Esophagus muscularis mucosa (tissue), 3 donors: ENCODE measurements at regions not wholly inside any gene's neighbourhood (a gene's known extent, or its start where the extent isn't known, plus 50 kb on each side); places are given as distances from the start of the nearest gene placed in this dataset.

Experiments used
- CTCF ChIP-seq, 3 experiments: fragments of 200-600 bp in 2 of 3; fragments of 450-650 bp in 1 of 3; sonication (generic) in 2 of 3; IDR thresholded peaks; one replicate each; pipeline ENCODE4 v1.5.1; 2017 to 2019; ENCODE audit warnings: antibody characterized with exemption in 3 of 3, mild to moderate bottlenecking in 2 of 3, moderate library complexity in 1 of 3
- POLR2AphosphoS5 ChIP-seq, 2 donors: sonication (generic); formaldehyde crosslinking; IDR thresholded peaks; one replicate each; pipeline ENCODE4 v1.6.1; 2017; ENCODE audit warnings: antibody characterized with exemption in 2 of 2

DNA sequence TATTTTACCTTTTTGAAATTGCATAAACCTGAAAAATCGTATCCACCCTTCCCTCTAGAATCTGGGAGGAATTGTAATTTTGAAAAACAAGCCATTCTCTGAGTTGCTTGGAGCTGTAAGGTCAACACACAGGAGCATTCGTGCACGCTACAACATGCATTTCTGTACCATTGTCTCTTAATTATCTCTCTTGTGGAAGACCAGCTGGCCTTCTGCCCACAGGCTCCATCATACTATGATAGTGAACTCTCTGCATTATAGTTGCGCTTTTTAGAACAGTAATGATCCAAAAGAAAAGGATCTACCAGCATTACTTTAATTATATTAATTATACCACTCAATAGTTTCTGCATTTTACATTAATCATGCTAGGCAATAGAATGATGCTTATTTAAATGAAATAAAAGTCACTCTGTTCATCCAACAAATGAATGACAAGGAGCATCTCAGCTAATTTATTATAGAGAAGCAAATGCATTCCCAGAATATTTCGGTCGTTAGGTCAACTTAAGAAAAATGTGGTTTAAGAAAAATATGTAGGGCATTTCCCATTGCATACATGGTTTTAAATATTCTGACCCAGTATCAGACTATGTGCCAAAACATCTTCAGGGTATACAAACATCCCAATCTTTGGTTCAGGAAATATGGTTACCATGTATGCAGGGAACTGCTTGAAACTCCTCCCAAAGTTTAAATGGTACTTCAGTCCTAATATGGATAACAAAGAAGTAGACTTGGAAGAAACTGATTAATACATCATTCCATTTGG lies 263.5 kb downstream of the TFAP2A start:
- TF ChIP-seq POLR2AphosphoS5 (IDR thresholded peaks at IDR 0.05) (no peak), CTCF (IDR thresholded peaks at IDR 0.05) (no peak)
